ENCODE measurements at regions not wholly inside any gene's neighbourhood (a gene's known extent, or its start where the extent isn't known, plus 50 kb on each side); places are given as distances from the start of the nearest gene placed in this dataset.

GRCh38 chr13:109569958-109570711 is 216.2 kb downstream of the IRS2 start:
- Histone ChIP-seq H3K36me3 (ENCODE audit: insufficient read depth) (no peaks in the 10 kb centered on the region), H3K27me3 (ENCODE audit: insufficient read depth, low read depth) (no peaks in the 10 kb centered on the region), H3K4me2 (peak overlapping the region; percentile 47; the same call in 1 of the 2 replicates), H3K79me2 (ENCODE audit: insufficient read depth, low read depth) (no peaks in the 10 kb centered on the region), H3K4me3 (IDR thresholded peaks at IDR 0.05; ENCODE audit: insufficient read depth, low read depth, low read length) (no peak overlapping the region), H3K4me1 (ENCODE audit: low read depth, poor library complexity, severe bottlenecking) (peaks cover 16% of the 10 kb centered on the region), H3K27ac (no peak overlapping the region), H4K20me1 (ENCODE audit: insufficient read depth) (no peaks in the 10 kb centered on the region), H3K9ac (no peak overlapping the region), H2AFZ (ENCODE audit: low read depth) (0 out of 2 replicates have a peak overlapping the region, but pooled peaks have one; percentile 10)
- no peak for TF ChIP-seq CTCF (conservative IDR thresholded peaks at IDR 0.05; ENCODE audit: low read depth, low read length)

- H3K4me3 ChIP-seq (IDR thresholded peaks at IDR 0.05; ENCODE audit: insufficient read depth, low read depth, low read length), result no peak overlapping the region
- H2AFZ ChIP-seq (ENCODE audit: low read depth), result no peak overlapping the region
- H4K20me1 ChIP-seq (ENCODE audit: insufficient read depth), result no peaks in the 10 kb centered on the region
- H3K9ac ChIP-seq, result no peak overlapping the region
- TF ChIP-seq CTCF (conservative IDR thresholded peaks at IDR 0.05; ENCODE audit: low read depth, low read length), result no peak
- no peak overlapping the region for H3K27ac ChIP-seq
- H3K4me2 ChIP-seq, result no peak overlapping the region
- peaks cover 16% of the 10 kb centered on the region for H3K4me1 ChIP-seq (ENCODE audit: low read depth, poor library complexity, severe bottlenecking)
- no peaks in the 10 kb centered on the region for H3K27me3 ChIP-seq (ENCODE audit: insufficient read depth, low read depth)
- no peaks in the 10 kb centered on the region for H3K79me2 ChIP-seq (ENCODE audit: insufficient read depth, low read depth)
- no peaks in the 10 kb centered on the region for H3K36me3 ChIP-seq (ENCODE audit: insufficient read depth)
Measured at GRCh38 chr13:109568339-109568818, 218.0 kb downstream of the IRS2 start.

GRCh38 chr13:109567315-109567714 is 219.1 kb downstream of the IRS2 start:
- no peak overlapping the region for H3K4me3 ChIP-seq (IDR thresholded peaks at IDR 0.05; ENCODE audit: insufficient read depth, low read depth, low read length)
- H3K27me3 ChIP-seq (ENCODE audit: insufficient read depth, low read depth), result no peaks in the 10 kb centered on the region
- H2AFZ ChIP-seq (ENCODE audit: low read depth), result no peak overlapping the region
- no peaks in the 10 kb centered on the region for H4K20me1 ChIP-seq (ENCODE audit: insufficient read depth)
- H3K36me3 ChIP-seq (ENCODE audit: insufficient read depth), result no peaks in the 10 kb centered on the region
- no peak overlapping the region for H3K27ac ChIP-seq
- peaks cover 16% of the 10 kb centered on the region for H3K4me1 ChIP-seq (ENCODE audit: low read depth, poor library complexity, severe bottlenecking)
- no peak overlapping the region for H3K4me2 ChIP-seq
- TF ChIP-seq CTCF (conservative IDR thresholded peaks at IDR 0.05; ENCODE audit: low read depth, low read length), result no peak
- no peaks in the 10 kb centered on the region for H3K79me2 ChIP-seq (ENCODE audit: insufficient read depth, low read depth)
- H3K9ac ChIP-seq, result no peak overlapping the region

GRCh38 chr13:109565877-109566276 is 220.5 kb downstream of the IRS2 start:
- H2AFZ ChIP-seq (ENCODE audit: low read depth), result no peak overlapping the region
- no peak overlapping the region for H3K4me2 ChIP-seq
- no peaks in the 10 kb centered on the region for H3K79me2 ChIP-seq (ENCODE audit: insufficient read depth, low read depth)
- H3K27ac ChIP-seq, result no peak overlapping the region
- no peaks in the 10 kb centered on the region for H4K20me1 ChIP-seq (ENCODE audit: insufficient read depth)
- no peaks in the 10 kb centered on the region for H3K36me3 ChIP-seq (ENCODE audit: insufficient read depth)
- H3K4me3 ChIP-seq (IDR thresholded peaks at IDR 0.05; ENCODE audit: insufficient read depth, low read depth, low read length), result no peak overlapping the region
- no peak overlapping the region for H3K9ac ChIP-seq
- peaks cover 11% of the 10 kb centered on the region for H3K4me1 ChIP-seq (ENCODE audit: low read depth, poor library complexity, severe bottlenecking)
- no peak for TF ChIP-seq CTCF (conservative IDR thresholded peaks at IDR 0.05; ENCODE audit: low read depth, low read length)
- no peaks in the 10 kb centered on the region for H3K27me3 ChIP-seq (ENCODE audit: insufficient read depth, low read depth)
